HepG2 (cell line): ENCODE measurements at regions not wholly inside any gene's neighbourhood (a gene's known extent, or its start where the extent isn't known, plus 50 kb on each side); places are given as distances from the start of the nearest gene placed in this dataset.

Source experiments
- ATAC-seq: fragments of 200-7000 bp; cut with Tn5 transposase; 3 replicates; pipeline ENCODE4 v1.9.1; 2020; ENCODE audit warnings: mild to moderate bottlenecking, moderate library complexity
- BruUV-seq: library from RNA; stranded (reverse); fragments of 400-500 nt; replicated peaks from 2 replicates; lab custom pipeline; 2021; lab: Mats Ljungman, UMichigan
- CTCF ChIA-PET: fragments of 300-600 bp; formaldehyde crosslinking; extraction: SDS; loops from one replicate; lab custom pipeline; 2021; ENCODE audit warnings: low total read pairs, inconsistent platforms, low intra/inter-chr PET ratio; lab: Yijun Ruan, JAX
- POLR2A ChIA-PET: fragments of 350-600 bp; sonication (Branson Sonifier 250); formaldehyde crosslinking; loops from one replicate; lab custom pipeline; 2020; ENCODE audit warnings: antibody characterized with exemption, inconsistent platforms; lab: Yijun Ruan, JAX
- DNase-seq: peaks from one replicate; pipeline ENCODE4 v3.0.0-alpha.2; 2015; ENCODE audit warnings: low spot score
- FAIRE-seq: peaks from 3 replicates; lab custom pipeline; 2011; peaks lifted over from hg19 to GRCh38; lab: Jason Lieb, UNC
- H2AFZ ChIP-seq: one replicate; pipeline ENCODE4 v1.6.1; 2011; ENCODE audit warnings: low read length, inconsistent platforms
- H3K27ac ChIP-seq: fragments of 300-600 bp; 3 replicates; pipeline ENCODE4 v1.8.0; 2011; ENCODE audit warnings: mixed run types, mild to moderate bottlenecking, mixed read lengths, low read length, inconsistent platforms; ENCODE audit not compliant: insufficient read depth; ENCODE audit errors: extremely low read length
- H3K27me3 ChIP-seq, 2 experiments: fragments of 200-600 bp in 1 of 2; 2 replicates in 1 of 2; 3 replicates in 1 of 2; pipeline versions ENCODE4 v1.6.0 to v1.8.0; 2011; ENCODE audit warnings: low read length in 2 of 2, mild to moderate bottlenecking in 2 of 2, moderate library complexity in 2 of 2, inconsistent platforms in 1 of 2; ENCODE audit not compliant: insufficient read depth in 2 of 2, control insufficient read depth in 1 of 2
- H3K36me3 ChIP-seq, 2 experiments: fragments of 200-600 bp in 1 of 2; replicated peaks in 1 of 2; 2 replicates in 1 of 2; 3 replicates in 1 of 2; pipeline versions ENCODE4 v1.5.1 to v1.8.0; 2011; ENCODE audit warnings: low read length in 2 of 2, inconsistent platforms in 1 of 2; ENCODE audit not compliant: insufficient read depth in 2 of 2, control insufficient read depth in 1 of 2
- H3K4me1 ChIP-seq: 2 replicates; pipeline ENCODE4 v1.5.1; 2012; ENCODE audit warnings: low read length, inconsistent platforms; ENCODE audit not compliant: insufficient read depth
- H3K4me2 ChIP-seq: 2 replicates; pipeline ENCODE4 v1.6.0; 2011; ENCODE audit warnings: low read depth, low read length, inconsistent platforms
- H3K4me3 ChIP-seq, 3 experiments: fragments of 200-600 bp in 1 of 3; sonication (generic), shearing (Covaris generic) in 1 of 3; replicated peaks in 1 of 3; 2 replicates each; pipeline ENCODE4 v1.5.1; 2011 to 2016; ENCODE audit warnings: low read length in 3 of 3, inconsistent platforms in 2 of 3, low read depth in 2 of 3, mild to moderate bottlenecking in 2 of 3, control low read depth in 1 of 3, mixed read lengths in 1 of 3; ENCODE audit not compliant: insufficient read depth in 1 of 3
- H3K79me2 ChIP-seq: one replicate; pipeline ENCODE4 v1.6.1; 2011; ENCODE audit warnings: low read length, inconsistent platforms; ENCODE audit not compliant: insufficient read depth
- H3K9ac ChIP-seq: 2 replicates; pipeline ENCODE4 v1.6.0; 2011; ENCODE audit warnings: mild to moderate bottlenecking, low read depth, low read length, inconsistent platforms; ENCODE audit not compliant: insufficient read depth
- H3K9me3 ChIP-seq: 2 replicates; pipeline ENCODE4 v1.5.1; 2012; ENCODE audit warnings: mild to moderate bottlenecking, low read length
- H4K20me1 ChIP-seq: 2 replicates; pipeline ENCODE4 v1.6.0; 2011; ENCODE audit warnings: inconsistent platforms, mild to moderate bottlenecking, low read length, moderate library complexity; ENCODE audit not compliant: insufficient read depth
- ARHGAP35 ChIP-seq: sonication (generic); formaldehyde crosslinking; IDR thresholded peaks from 2 replicates; pipeline ENCODE4 v1.9.0; 2022; ENCODE audit warnings: mild to moderate bottlenecking, inconsistent platforms, moderate library complexity, missing genetic modification reagents, borderline replicate concordance
- ELK4 ChIP-seq: sonication (generic); formaldehyde crosslinking; IDR thresholded peaks from 2 replicates; pipeline ENCODE4 v1.9.0; 2021; ENCODE audit warnings: missing genetic modification reagents, borderline replicate concordance
- ERF ChIP-seq: IDR thresholded peaks from 2 replicates; pipeline ENCODE4 v1.6.1; 2018; ENCODE audit warnings: missing biosample characterization, missing genetic modification reagents
- FOXP1 ChIP-seq, 2 experiments: fragments of 450-650 bp in 1 of 2; IDR thresholded peaks; 2 replicates each; pipeline ENCODE4 v1.6.1; 2017 to 2018; ENCODE audit warnings: antibody characterized with exemption in 1 of 2
- HIC2 ChIP-seq: sonication (generic); formaldehyde crosslinking; IDR thresholded peaks from 2 replicates; pipeline ENCODE4 v1.9.0; 2022; ENCODE audit warnings: low read depth, missing genetic modification reagents
- KAT7 ChIP-seq: IDR thresholded peaks from 2 replicates; pipeline ENCODE4 v1.6.1; 2018; ENCODE audit warnings: borderline replicate concordance, missing compliant biosample characterization
- KMT2A ChIP-seq: sonication (generic); formaldehyde crosslinking; IDR thresholded peaks from 2 replicates; pipeline ENCODE4 v1.4.0; 2020; ENCODE audit warnings: missing genetic modification reagents
- NFIB ChIP-seq: sonication (generic); formaldehyde crosslinking; IDR thresholded peaks from 2 replicates; pipeline ENCODE4 v1.9.0; 2021; ENCODE audit warnings: missing genetic modification reagents, mild to moderate bottlenecking, borderline replicate concordance
- SALL2 ChIP-seq: sonication (generic); formaldehyde crosslinking; IDR thresholded peaks from 2 replicates; pipeline ENCODE4 v1.8.1; 2023; ENCODE audit warnings: mild to moderate bottlenecking, missing genetic modification reagents, inconsistent platforms
- TBP ChIP-seq: sonication (generic); formaldehyde crosslinking; IDR thresholded peaks from 2 replicates; pipeline ENCODE4 v1.5.0; 2020; ENCODE audit warnings: missing genetic modification reagents
- ZHX2 ChIP-seq, 2 experiments: sonication (generic) in 1 of 2; formaldehyde crosslinking in 1 of 2; IDR thresholded peaks; 2 replicates each; pipeline versions ENCODE4 v1.6.1 to v1.9.0; 2014 to 2022; ENCODE audit warnings: antibody characterized with exemption in 1 of 2, borderline replicate concordance in 1 of 2, inconsistent platforms in 1 of 2, low read depth in 1 of 2, missing genetic modification reagents in 1 of 2
- ZKSCAN1 ChIP-seq: fragments of 150-350 bp; IDR thresholded peaks from 2 replicates; pipeline ENCODE4 v1.6.1; 2014; ENCODE audit warnings: low read length
- ZNF605 ChIP-seq: sonication (generic); formaldehyde crosslinking; IDR thresholded peaks from 2 replicates; pipeline ENCODE4 v1.8.0; 2022; ENCODE audit warnings: mild to moderate bottlenecking, missing genetic modification reagents
- WGBS: methylation state at CpG from one replicate; pipeline ENCODE4 v1.1.6; 2017; ENCODE audit warnings: low lambda C conversion rate; 5-methylcytosine and 5-hydroxymethylcytosine counted together
- in situ Hi-C: cut with HindIII; loops from 2 replicates; pipeline ENCODE4 v1.10.0; 2017; ENCODE audit warnings: low pct_unique_long_range_greater_than_20kb; ENCODE audit not compliant: extremely low pct_ligation_motif_present
- intact Hi-C: fragments of 100-400 bp; cut with micrococcal nuclease; formaldehyde crosslinking; loops from one replicate; pipeline ENCODE4 v1.10.0; 2022; ENCODE audit not compliant: unreplicated experiment

GRCh38 chr13:89307278-89307677, 1636.1 kb downstream of the SLITRK5 start (continued):
- TF ChIP-seq HIC2 (CRISPR knock-in tag) = no peak
- TF ChIP-seq ERF (CRISPR knock-in tag) = no peak
- no peak for TF ChIP-seq TBP
- TF ChIP-seq NFIB (CRISPR knock-in tag) = no peak
- TF ChIP-seq ARHGAP35 (CRISPR knock-in tag) = no peak
- no peak for TF ChIP-seq ZNF605 (CRISPR knock-in tag)
- TF ChIP-seq FOXP1 (IDR thresholded peaks at IDR 0.05) = no peak
- TF ChIP-seq FOXP1 (CRISPR knock-in tag; IDR thresholded peaks at IDR 0.05) = no peak
- no peak for TF ChIP-seq KAT7 (CRISPR knock-in tag)
- no peak for TF ChIP-seq SALL2
- no peak for TF ChIP-seq ELK4 (CRISPR knock-in tag)
- no peak for TF ChIP-seq ZKSCAN1

GRCh38 chr13:89310943-89311672, 1639.9 kb downstream of the SLITRK5 start:
- WGBS = under 1% methylated on average over 4 of the region's 4 CpGs
- H4K20me1 ChIP-seq = no peaks in the 10 kb centered on the region
- BruUV-seq = no TSS peak
- H3K9ac ChIP-seq = no peak overlapping the region
- H3K36me3 ChIP-seq = no peaks in the 10 kb centered on the region
- H3K27ac ChIP-seq = no peak overlapping the region
- no peak for FAIRE-seq
- H3K4me2 ChIP-seq = no peak overlapping the region
- no peaks in the 10 kb centered on the region for H3K4me1 ChIP-seq
- no peak overlapping the region for H3K4me3 ChIP-seq
- H3K27me3 ChIP-seq = no peaks in the 10 kb centered on the region
- H2AFZ ChIP-seq = no peak overlapping the region
- in situ Hi-C loops (no loop called here), intact Hi-C loops (no loop called here)
- no peak for DNase-seq
- ChIA-PET CTCF (no interaction called here), POLR2A (no interaction called here)
- H3K79me2 ChIP-seq = no peaks in the 10 kb centered on the region
- H3K9me3 ChIP-seq = no peaks in the 10 kb centered on the region
- no peak for ATAC-seq
- no peak for TF ChIP-seq KMT2A (CRISPR knock-in tag)
- no peak for TF ChIP-seq ZHX2 (IDR thresholded peaks at IDR 0.05; ENCODE audit: low read depth)
- TF ChIP-seq ZHX2 (CRISPR knock-in tag; IDR thresholded peaks at IDR 0.05; ENCODE audit: borderline replicate concordance) = no peak
